ENCODE measurements at regions not wholly inside any gene's neighbourhood (a gene's known extent, or its start where the extent isn't known, plus 50 kb on each side); places are given as distances from the start of the nearest gene placed in this dataset.
"Not testable (repeated sequence)": the region's sequence is repeated elsewhere in the genome, so short reads cannot be mapped to it uniquely, and the experiment has no call there.

- DNase-seq (ENCODE audit: low spot score) = no peak
These were observed 231.0 kb downstream of the RAB11FIP4 start for GRCh38 chr17:31622500-31622899.

GRCh38 chr17:31621566-31621965, 230.1 kb downstream of the RAB11FIP4 start:
- no peak for DNase-seq (ENCODE audit: low spot score)

- DNase-seq (ENCODE audit: low spot score) = not testable (repeated sequence)
These were observed 219.6 kb downstream of the RAB11FIP4 start for GRCh38 chr17:31611053-31611452.

GRCh38 chr17:31609996-31610910, 218.8 kb downstream of the RAB11FIP4 start:
- DNase-seq (ENCODE audit: low spot score) = no peak

DNA sequence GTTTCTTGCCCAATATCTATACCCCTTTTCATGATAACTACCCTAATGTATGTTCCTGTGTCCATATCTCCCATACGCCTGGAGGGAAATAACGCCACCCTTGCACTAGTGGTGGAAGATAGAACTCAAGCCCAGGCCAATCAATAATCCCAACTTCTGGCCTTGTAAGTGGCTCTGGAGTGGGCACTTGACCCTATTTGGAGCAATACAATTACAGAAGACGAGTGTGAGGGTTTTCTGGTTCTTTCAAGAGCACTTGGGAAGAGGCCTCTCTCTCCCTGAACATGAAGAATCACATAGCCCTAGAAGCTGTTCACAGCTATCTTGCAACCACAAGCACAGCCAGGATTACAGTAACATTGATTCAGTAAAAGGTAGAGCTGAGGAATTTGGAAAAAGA, 217.9 kb downstream of the RAB11FIP4 start:
- no peak for DNase-seq (ENCODE audit: low spot score)

GRCh38 chr17:31608659-31609254, 217.3 kb downstream of the RAB11FIP4 start:
- DNase-seq (ENCODE audit: low spot score) = no peak

DNA sequence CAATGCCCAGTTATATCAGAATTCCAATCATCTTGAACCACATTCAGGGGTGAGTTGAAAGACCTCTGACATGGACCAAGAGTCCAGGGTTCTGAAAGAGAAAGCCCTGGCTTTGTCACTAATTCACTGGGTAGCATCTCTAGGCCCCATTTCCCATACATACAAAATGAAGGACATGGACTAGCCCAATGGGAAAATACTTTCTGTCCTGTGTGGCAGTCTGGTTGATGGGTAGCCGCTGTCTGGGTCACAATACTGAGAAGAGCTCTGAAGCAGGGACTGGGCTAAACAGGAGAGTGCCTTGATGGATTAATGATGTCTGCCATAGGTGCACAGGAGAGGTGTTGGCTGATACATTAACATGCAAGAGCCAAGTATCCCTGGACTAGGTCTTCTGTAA, 214.3 kb downstream of the RAB11FIP4 start:
- no peak for DNase-seq (ENCODE audit: low spot score)

- DNase-seq (ENCODE audit: low spot score) = no peak
These were observed 213.5 kb downstream of the RAB11FIP4 start for GRCh38 chr17:31604936-31605335.

DNA sequence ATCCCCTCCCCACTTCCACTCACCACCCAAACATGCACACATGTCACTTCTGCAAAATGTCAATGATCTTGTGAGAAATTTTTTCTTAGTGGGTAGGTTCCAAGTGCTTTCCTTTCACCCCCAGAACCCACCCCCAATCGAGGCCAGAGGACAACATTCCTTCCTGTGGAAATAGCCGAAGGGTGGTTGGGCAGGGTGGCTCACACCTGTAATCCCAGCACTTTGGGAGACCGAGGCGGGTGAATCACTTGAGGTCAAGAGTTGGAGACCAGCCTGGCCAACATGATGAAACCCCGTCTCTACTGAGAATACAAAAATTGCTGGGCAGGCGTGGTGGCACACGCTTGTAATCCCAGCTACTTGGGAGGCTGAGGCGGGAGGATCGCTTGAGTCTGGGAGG, 208.7 kb downstream of the RAB11FIP4 start:
- not testable (repeated sequence) for DNase-seq (ENCODE audit: low spot score)

- peak; percentile 64 for DNase-seq (ENCODE audit: low spot score)
These were observed 207.6 kb downstream of the RAB11FIP4 start for GRCh38 chr17:31598921-31599571.

DNA sequence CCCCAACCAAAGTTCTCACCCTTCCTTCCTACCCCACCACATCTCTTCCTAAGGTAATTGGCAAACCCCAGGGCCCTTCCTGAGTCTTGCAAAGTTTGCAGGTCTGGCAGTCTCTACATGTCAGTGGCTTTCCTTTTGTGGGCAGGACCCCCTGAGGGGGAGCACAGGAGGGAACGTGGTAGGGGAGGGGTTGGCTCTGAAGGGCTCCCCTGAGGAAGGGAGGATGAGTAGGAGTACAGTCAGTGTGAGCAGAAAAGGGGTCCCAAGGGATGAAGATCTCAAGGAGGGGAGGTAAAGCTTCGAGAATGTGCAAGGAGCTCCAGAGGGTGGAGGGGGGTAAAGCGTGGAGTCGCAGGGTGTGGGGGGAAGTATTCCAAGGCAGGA, 206.9 kb downstream of the RAB11FIP4 start:
- no peak for DNase-seq (ENCODE audit: low spot score)

- no peak for DNase-seq (ENCODE audit: low spot score)
These were observed 206.3 kb downstream of the RAB11FIP4 start for GRCh38 chr17:31597646-31598398.

GRCh38 chr17:31596382-31597323, 205.2 kb downstream of the RAB11FIP4 start:
- no peak for DNase-seq (ENCODE audit: low spot score)

- no peak for DNase-seq (ENCODE audit: low spot score)
These were observed 204.3 kb downstream of the RAB11FIP4 start for GRCh38 chr17:31595666-31596381.

DNA sequence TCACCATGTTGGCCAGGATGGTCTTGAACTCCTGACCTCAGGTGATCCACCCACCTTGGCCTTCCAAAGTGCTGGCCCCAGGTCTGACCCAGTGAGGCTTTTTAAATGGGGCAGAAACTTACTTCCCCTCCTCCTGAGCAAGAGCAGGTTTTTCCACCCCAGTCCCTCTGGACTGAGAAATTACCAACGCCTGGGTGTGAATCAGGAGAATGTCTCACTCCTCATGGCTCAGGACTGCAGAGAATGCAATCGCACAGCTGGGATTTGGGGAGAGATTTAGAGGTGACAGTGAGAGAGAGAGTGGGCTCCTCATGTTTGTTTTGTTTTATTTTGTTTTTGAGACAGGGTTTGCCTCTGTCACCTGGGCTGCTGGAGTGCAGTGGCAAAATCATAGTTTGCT, 203.6 kb downstream of the RAB11FIP4 start:
- no peak for DNase-seq (ENCODE audit: low spot score)

DNA sequence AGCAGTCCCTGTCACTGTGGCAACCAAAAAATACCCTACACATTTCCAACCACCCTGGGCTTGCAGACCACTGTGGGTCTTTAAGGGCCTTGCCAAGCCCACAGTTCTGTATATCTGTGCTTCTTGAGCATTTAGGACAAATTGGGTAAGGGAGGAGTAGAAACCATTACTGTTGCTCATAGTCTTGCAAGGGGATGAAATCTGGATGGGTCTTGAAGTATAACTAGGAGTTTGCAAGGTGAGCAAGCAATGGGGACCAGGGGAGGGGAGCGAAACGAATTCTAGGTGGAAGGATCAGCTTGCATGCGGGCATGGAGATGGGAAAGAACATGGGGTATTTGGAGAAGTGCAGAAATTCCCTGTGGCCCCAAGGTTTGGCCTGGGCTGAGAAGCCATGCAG, 202.9 kb downstream of the RAB11FIP4 start:
- no peak for DNase-seq (ENCODE audit: low spot score)

DNA sequence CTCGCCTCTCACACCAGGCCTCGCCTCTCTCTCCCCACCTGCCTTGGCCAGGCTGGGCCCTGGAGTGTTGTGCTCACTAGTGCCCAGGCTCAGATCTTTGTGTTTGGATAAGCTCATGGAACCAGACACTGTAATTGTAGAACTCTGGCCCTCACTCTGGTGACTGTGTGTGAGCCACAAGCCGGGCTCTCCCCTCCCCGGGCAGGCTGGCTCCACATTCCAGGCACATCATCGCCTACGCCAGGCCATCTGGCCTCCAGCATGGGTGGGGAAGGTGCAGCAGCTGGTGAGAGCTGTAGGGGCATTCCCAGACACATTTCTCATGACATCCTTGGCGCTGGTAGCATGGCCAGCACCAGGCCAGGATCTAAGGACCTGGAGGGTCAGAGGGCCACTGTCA, 202.3 kb downstream of the RAB11FIP4 start:
- DNase-seq (ENCODE audit: low spot score) = no peak

GRCh38 chr17:31591924-31592323, 200.4 kb downstream of the RAB11FIP4 start:
- DNase-seq (ENCODE audit: low spot score) = no peak

DNA sequence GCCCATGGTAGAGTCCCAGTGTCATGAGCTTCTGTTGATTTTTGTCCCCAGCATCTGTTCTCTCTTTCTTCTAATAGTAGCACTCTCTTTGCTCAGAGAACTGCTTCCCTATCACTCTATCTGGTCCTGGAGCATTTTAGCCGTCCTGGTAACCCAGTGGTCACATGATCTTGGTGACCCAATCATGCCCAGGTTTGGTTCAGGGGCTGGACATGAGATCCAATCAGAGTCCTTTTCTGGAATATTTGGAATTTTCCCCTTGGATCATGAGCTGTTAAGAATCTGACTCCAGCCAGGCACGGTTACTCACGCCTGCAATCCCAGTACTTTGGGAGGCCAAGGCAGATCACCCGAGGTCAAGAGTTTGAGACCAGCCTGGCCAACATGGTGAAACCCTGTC, 197.0 kb downstream of the RAB11FIP4 start:
- no peak for DNase-seq (ENCODE audit: low spot score)

GRCh38 chr17:31588034-31588433, 196.6 kb downstream of the RAB11FIP4 start:
- DNase-seq (ENCODE audit: low spot score) = no peak

Measured in HuH-7 (cell line).